ENCODE measurements at regions not wholly inside any gene's neighbourhood (a gene's known extent, or its start where the extent isn't known, plus 50 kb on each side); places are given as distances from the start of the nearest gene placed in this dataset.
"Not testable (repeated sequence)": the region's sequence is repeated elsewhere in the genome, so short reads cannot be mapped to it uniquely, and the experiment has no call there.

GRCh38 chr10:63042256-63042655 is 90.9 kb upstream of the NRBF2 start:
- intact Hi-C loops (cut with DNase I): no loop called here
- no peak overlapping the region for H3K27ac ChIP-seq (ENCODE audit: low read depth in 2 of 2, low read length in 2 of 2)

DNA sequence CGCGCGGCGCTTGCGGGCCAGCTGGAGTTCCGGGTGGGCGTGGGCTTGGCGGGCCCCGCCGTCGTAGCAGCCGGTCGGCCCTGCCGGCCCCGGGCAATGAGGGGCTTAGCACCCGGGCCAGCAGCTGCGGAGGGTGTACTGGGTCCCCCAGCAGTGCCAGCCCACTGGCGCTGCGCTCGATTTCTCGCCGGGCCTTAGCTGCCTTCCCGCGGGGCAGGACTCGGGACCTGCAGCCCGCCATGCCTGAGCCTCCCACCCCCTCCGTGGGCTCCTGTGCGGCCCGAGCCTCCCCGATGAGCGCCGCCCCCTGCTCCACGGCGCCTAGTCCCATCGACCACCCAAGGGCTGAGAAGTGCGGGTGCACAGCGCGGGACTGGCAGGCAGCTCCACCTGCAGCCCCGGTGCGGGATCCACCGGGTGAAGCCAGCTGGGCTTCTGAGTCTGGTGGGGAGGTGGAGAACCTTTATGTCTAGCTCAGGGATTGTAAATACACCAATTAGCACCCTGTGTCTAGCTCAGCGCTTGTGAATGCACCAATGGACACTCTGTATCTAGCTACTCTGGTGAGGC is 99.4 kb upstream of the NRBF2 start:
- H3K36me3 ChIP-seq (ENCODE audit: control insufficient read depth in 2 of 3, insufficient read depth in 3 of 3, low read length in 3 of 3); H3K9ac ChIP-seq (ENCODE audit: low read length in 3 of 3); H3K4me1 ChIP-seq (ENCODE audit: control insufficient read depth in 2 of 3, insufficient read depth in 2 of 3, low read depth in 1 of 3, low read length in 3 of 3); H3K4me3 ChIP-seq (ENCODE audit: low read length in 3 of 3); H3K27ac ChIP-seq (ENCODE audit: low read depth in 2 of 2, low read length in 2 of 2); DNase-seq; H3K9me3 ChIP-seq (ENCODE audit: control insufficient read depth in 2 of 3, insufficient read depth in 1 of 3, low read length in 3 of 3); FAIRE-seq; intact Hi-C loops (cut with DNase I); H3K27me3 ChIP-seq (ENCODE audit: control insufficient read depth, insufficient read depth, low read length): not testable (repeated sequence)

More at GRCh38 chr10:63042256-63042655, 90.9 kb upstream of the NRBF2 start:
- Histone ChIP-seq H3K9ac (ENCODE audit: low read length in 3 of 3) (no peak overlapping the region), H3K4me3 (ENCODE audit: low read length in 3 of 3) (no peak overlapping the region), H3K9me3 (ENCODE audit: control insufficient read depth in 2 of 3, insufficient read depth in 1 of 3, low read length in 3 of 3) (peaks cover 0 to 2% (median 0%) of the 10 kb centered on the region in 3 donors), H3K36me3 (ENCODE audit: control insufficient read depth in 2 of 3, insufficient read depth in 3 of 3, low read length in 3 of 3) (no peaks in the 10 kb centered on the region), H3K27me3 (ENCODE audit: control insufficient read depth, insufficient read depth, low read length) (no peaks in the 10 kb centered on the region), H3K4me1 (ENCODE audit: control insufficient read depth in 2 of 3, insufficient read depth in 2 of 3, low read depth in 1 of 3, low read length in 3 of 3) (no peaks in the 10 kb centered on the region)
- TF ChIP-seq, protein P1, sequence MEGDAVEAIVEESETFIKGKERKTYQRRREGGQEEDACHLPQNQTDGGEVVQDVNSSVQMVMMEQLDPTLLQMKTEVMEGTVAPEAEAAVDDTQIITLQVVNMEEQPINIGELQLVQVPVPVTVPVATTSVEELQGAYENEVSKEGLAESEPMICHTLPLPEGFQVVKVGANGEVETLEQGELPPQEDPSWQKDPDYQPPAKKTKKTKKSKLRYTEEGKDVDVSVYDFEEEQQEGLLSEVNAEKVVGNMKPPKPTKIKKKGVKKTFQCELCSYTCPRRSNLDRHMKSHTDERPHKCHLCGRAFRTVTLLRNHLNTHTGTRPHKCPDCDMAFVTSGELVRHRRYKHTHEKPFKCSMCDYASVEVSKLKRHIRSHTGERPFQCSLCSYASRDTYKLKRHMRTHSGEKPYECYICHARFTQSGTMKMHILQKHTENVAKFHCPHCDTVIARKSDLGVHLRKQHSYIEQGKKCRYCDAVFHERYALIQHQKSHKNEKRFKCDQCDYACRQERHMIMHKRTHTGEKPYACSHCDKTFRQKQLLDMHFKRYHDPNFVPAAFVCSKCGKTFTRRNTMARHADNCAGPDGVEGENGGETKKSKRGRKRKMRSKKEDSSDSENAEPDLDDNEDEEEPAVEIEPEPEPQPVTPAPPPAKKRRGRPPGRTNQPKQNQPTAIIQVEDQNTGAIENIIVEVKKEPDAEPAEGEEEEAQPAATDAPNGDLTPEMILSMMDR (IDR thresholded peaks at IDR 0.05; ENCODE audit: borderline replicate concordance, extremely low read depth, insufficient read depth): no peak
- FAIRE-seq: no peak
- no peak for DNase-seq

DNA sequence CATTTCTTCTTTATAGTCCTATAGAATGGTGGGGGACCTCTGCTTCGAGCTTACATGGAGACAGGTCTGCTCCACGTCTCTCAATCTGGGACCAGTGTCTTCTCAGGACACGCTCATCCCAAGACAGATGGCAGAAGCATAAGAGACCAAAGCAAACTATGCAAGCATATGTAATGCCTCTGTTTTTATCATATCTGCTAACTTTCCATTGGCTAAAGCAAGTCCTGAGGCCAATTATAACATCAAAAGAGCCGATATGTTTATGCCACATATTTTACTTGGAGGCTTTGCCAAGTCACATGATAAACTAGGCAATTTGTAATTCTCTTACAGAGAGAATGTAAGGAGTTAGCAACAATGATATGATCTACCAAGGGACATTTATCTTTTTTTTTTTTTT is 102.6 kb upstream of the NRBF2 start:
- no peak for FAIRE-seq
- intact Hi-C loops (cut with DNase I): no loop called here

DNA sequence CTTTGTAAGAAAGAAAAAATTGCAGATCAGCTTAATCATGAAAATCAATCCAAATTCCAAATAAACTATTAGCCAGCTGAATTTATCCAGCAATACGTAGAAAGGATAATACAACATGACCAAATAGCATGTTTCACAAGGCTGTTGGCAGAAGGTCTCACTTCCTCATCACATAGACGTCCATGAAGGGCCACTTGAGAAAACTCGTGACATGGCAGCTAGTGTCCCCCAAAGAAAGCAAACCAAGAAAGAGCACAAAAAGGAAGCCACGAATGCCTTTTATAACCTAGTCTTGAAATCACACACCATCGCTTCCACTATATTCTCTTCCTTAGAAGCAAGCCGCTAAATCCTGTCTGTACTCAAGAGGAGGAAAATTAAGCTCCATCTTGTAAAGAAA is 105.6 kb upstream of the NRBF2 start:
- DNase-seq: no peak
- H3K27ac ChIP-seq (ENCODE audit: low read depth in 2 of 2, low read length in 2 of 2): no peak overlapping the region
- no peaks in the 10 kb centered on the region for H3K36me3 ChIP-seq (ENCODE audit: control insufficient read depth in 2 of 3, insufficient read depth in 3 of 3, low read length in 3 of 3)
- H3K9ac ChIP-seq (ENCODE audit: low read length in 3 of 3): no peak overlapping the region
- no peaks in the 10 kb centered on the region for H3K9me3 ChIP-seq (ENCODE audit: control insufficient read depth in 2 of 3, insufficient read depth in 1 of 3, low read length in 3 of 3)
- no peak overlapping the region for H3K4me3 ChIP-seq (ENCODE audit: low read length in 3 of 3)
- TF ChIP-seq, protein P1 (IDR thresholded peaks at IDR 0.05; ENCODE audit: borderline replicate concordance, extremely low read depth, insufficient read depth): no peak
- H3K27me3 ChIP-seq (ENCODE audit: control insufficient read depth, insufficient read depth, low read length): no peaks in the 10 kb centered on the region
- intact Hi-C loops (cut with DNase I): no loop called here
- no peak for FAIRE-seq
- H3K4me1 ChIP-seq (ENCODE audit: control insufficient read depth in 2 of 3, insufficient read depth in 2 of 3, low read depth in 1 of 3, low read length in 3 of 3): no peaks in the 10 kb centered on the region

More for the DNA sequence above, 102.6 kb upstream of the NRBF2 start:
- Histone ChIP-seq H3K4me3 (ENCODE audit: low read length in 3 of 3) (no peak overlapping the region), H3K27me3 (ENCODE audit: control insufficient read depth, insufficient read depth, low read length) (no peaks in the 10 kb centered on the region), H3K4me1 (ENCODE audit: control insufficient read depth in 2 of 3, insufficient read depth in 2 of 3, low read depth in 1 of 3, low read length in 3 of 3) (no peaks in the 10 kb centered on the region), H3K36me3 (ENCODE audit: control insufficient read depth in 2 of 3, insufficient read depth in 3 of 3, low read length in 3 of 3) (no peaks in the 10 kb centered on the region), H3K9ac (ENCODE audit: low read length in 3 of 3) (no peak overlapping the region), H3K27ac (ENCODE audit: low read depth in 2 of 2, low read length in 2 of 2) (no peak overlapping the region), H3K9me3 (ENCODE audit: control insufficient read depth in 2 of 3, insufficient read depth in 1 of 3, low read length in 3 of 3) (no peaks in the 10 kb centered on the region)
- DNase-seq: peak in 1 of 5 donors; percentile 12
- TF ChIP-seq, protein P1 (IDR thresholded peaks at IDR 0.05; ENCODE audit: borderline replicate concordance, extremely low read depth, insufficient read depth): no peak

All from kidney (tissue), 13 donors.